NT2/D1 (cell line): ENCODE measurements at regions not wholly inside any gene's neighbourhood (a gene's known extent, or its start where the extent isn't known, plus 50 kb on each side); places are given as distances from the start of the nearest gene placed in this dataset.
"Not testable (repeated sequence)": the region's sequence is repeated elsewhere in the genome, so short reads cannot be mapped to it uniquely, and the experiment has no call there.

Source experiments
- DNase-seq: peaks from one replicate; pipeline ENCODE4 v3.0.0-alpha.2; 2011; ENCODE audit warnings: low read depth, low spot score
- H3K27me3 ChIP-seq: 2 replicates; pipeline ENCODE4 v1.6.0; 2011; ENCODE audit warnings: mild to moderate bottlenecking; ENCODE audit not compliant: insufficient read length, insufficient read depth
- H3K36me3 ChIP-seq: 2 replicates; pipeline ENCODE4 v1.6.1; 2011; ENCODE audit warnings: mild to moderate bottlenecking, low read length, mixed read lengths; ENCODE audit not compliant: insufficient read depth, insufficient read length
- H3K4me1 ChIP-seq: 2 replicates; pipeline ENCODE4 v1.5.1; 2011; ENCODE audit not compliant: insufficient read depth, insufficient read length
- H3K4me3 ChIP-seq: 2 replicates; pipeline ENCODE4 v1.5.1; 2011; ENCODE audit warnings: low read depth; ENCODE audit not compliant: insufficient read length
- H3K9ac ChIP-seq: 2 replicates; pipeline ENCODE4 v1.6.0; 2011; ENCODE audit warnings: low read depth; ENCODE audit not compliant: insufficient read length
- H3K9me3 ChIP-seq: 2 replicates; pipeline ENCODE4 v1.5.1; 2011; ENCODE audit warnings: mild to moderate bottlenecking, low read length; ENCODE audit not compliant: insufficient read depth
- SUZ12 ChIP-seq: IDR thresholded peaks from 2 replicates; pipeline ENCODE4 v1.6.1; 2011; ENCODE audit not compliant: insufficient read length, insufficient read depth; ENCODE audit errors: extremely low read depth
- YY1 ChIP-seq: IDR thresholded peaks from 2 replicates; pipeline ENCODE4 v1.6.1; 2011; ENCODE audit not compliant: insufficient read length, insufficient read depth
- ZNF274 ChIP-seq: IDR thresholded peaks from 2 replicates; pipeline ENCODE4 v1.6.1; 2011; ENCODE audit warnings: mild to moderate bottlenecking, low read depth, low read length

DNA sequence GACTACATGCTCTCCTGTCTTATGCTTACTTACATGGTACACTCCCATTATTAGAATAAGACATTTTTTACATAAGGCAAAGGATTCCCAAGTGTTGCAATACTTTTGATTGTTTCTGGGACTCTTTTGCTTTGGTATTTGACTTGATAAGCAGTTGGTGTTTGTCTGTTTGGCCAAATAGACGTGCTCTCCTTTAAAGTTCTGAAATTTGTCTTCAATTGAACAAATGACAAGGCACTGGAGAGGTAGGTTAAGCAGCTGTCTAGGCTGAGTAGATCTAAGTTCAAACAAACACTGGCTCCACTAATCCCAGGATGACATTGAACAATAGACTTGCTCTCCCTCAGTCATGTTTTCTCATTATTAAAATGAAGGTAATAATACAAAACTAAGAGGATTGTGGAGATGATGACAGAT lies 430.5 kb downstream of the STK39 start:
- no peak overlapping the region for H3K9ac ChIP-seq
- H3K9me3 ChIP-seq: peaks cover 6% of the 10 kb centered on the region; the same call in 1 of the 2 replicates
- no peak for TF ChIP-seq YY1
- no peak for TF ChIP-seq SUZ12
- TF ChIP-seq ZNF274: no peak
- H3K4me1 ChIP-seq: no peaks in the 10 kb centered on the region
- H3K4me3 ChIP-seq: no peak overlapping the region
- H3K36me3 ChIP-seq: no peaks in the 10 kb centered on the region
- no peaks in the 10 kb centered on the region for H3K27me3 ChIP-seq
- no peak for DNase-seq

DNA sequence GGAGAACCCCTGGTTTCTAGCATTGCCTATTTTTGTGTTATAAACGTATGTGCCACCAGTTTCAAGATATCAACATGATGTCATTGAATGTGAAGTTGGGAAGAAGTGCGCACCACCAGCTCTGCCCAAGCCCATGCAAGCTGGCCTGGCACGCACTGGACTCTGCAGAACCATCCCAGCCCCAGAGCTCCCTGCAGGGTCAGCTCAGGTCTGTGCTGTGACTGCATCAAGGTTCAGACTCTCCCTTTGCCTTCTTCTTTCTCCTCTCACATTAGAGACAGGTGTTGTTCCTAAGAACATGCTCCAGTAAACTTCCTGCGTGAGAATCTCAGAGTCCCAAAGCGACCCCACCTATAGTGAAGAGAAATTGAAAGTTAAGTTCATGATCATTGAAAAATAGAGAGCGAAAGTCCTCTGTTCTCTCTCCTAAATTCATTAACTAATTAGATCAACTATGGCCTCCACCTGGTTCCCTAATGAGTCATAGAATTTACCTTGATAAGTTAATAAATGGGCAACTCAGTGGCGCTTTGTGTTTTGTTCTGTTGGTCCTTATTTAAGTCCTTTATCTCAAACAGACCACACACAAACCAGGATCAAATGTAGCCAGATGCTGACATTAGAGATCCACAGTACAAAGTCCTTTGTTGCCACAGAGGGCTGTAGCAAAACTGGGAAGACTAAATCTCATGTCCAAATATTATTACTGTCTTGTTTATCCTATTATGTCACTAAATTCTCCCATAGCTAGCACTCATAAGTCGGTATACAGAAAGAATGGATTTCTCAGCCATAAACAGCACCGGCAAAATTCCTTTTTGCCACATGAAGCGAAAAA lies 432.3 kb downstream of the STK39 start:
- Histone ChIP-seq H3K4me3 (no peak overlapping the region), H3K27me3 (no peaks in the 10 kb centered on the region), H3K36me3 (no peaks in the 10 kb centered on the region), H3K9me3 (peaks cover 7% of the 10 kb centered on the region; the same call in 1 of the 2 replicates), H3K9ac (no peak overlapping the region), H3K4me1 (no peaks in the 10 kb centered on the region)
- TF ChIP-seq ZNF274 (no peak), SUZ12 (no peak), YY1 (no peak)
- DNase-seq: no peak

DNA sequence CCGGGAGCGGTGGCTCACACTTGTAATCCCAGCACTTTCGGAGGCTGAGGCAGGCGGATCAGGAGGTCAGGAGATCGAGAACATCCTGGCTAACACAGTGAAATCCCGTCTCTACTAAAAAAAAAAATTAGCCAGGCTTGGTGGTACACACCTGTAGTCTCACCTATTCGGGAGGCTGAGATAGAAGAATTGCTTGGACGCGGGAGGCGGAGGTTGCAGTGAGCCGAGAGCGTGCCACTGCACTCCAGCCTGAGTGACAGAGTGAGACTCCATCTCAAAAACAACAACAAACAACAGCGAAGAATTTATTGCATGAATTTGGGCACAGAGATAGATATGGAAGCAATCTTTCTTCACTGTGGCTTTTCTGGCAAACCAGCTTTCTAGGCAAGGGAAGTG lies 432.9 kb downstream of the STK39 start:
- not testable (repeated sequence) for H3K9ac ChIP-seq, H3K4me1 ChIP-seq, H3K4me3 ChIP-seq, H3K36me3 ChIP-seq, DNase-seq, H3K27me3 ChIP-seq, H3K9me3 ChIP-seq

DNA sequence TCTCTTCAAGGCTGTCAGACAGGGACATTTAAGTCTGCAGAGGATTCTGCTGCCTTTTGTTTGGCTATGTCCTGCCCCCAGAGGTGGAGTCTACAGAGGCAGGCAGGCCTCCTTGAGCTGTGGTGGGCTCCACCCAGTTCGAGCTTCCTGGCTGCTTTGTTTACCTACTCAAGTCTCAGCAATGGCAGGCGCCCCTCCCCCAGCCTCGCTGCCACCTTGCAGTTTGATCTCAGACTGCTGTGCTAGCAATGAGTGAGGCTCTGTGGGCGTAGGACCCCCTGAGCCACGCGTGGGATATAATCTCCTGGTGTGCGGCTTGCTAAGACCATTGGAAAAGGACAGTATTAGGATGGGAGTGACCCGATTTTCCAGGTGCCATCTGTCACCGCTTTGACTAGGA lies 437.6 kb downstream of the STK39 start:
- not testable (repeated sequence) for H3K4me1 ChIP-seq, H3K9ac ChIP-seq, H3K36me3 ChIP-seq, H3K9me3 ChIP-seq, DNase-seq, H3K27me3 ChIP-seq, H3K4me3 ChIP-seq

DNA sequence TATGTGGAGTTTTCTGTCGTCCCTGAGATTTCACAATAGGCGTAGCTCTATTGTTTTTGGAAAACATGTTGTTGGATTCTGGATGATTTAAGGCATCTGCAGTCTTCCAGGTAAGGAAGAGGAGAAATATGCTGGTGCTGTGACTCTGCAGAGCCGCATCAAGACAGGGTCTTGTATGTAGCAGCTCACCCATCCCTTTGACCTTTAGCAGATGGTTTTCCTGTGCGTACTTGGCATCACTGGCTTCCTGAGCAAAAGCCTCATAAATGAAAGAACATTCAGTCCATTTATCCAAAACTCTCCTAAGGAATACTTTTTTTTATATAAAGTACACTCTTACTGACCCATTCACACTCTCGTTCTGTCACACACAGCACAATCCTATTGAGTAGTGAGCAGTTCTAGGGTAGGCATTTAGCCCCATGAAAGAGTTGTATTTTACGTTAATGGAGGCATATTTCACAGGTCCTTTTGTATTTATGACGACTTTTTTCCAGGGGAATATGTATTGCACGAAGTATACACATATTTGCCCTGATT lies 443.9 kb downstream of the STK39 start:
- Histone ChIP-seq H3K4me3 (no peak overlapping the region), H3K9me3 (no peaks in the 10 kb centered on the region), H3K4me1 (no peaks in the 10 kb centered on the region), H3K36me3 (no peaks in the 10 kb centered on the region), H3K27me3 (no peaks in the 10 kb centered on the region), H3K9ac (no peak overlapping the region)
- DNase-seq: no peak
- TF ChIP-seq SUZ12: no peak

DNA sequence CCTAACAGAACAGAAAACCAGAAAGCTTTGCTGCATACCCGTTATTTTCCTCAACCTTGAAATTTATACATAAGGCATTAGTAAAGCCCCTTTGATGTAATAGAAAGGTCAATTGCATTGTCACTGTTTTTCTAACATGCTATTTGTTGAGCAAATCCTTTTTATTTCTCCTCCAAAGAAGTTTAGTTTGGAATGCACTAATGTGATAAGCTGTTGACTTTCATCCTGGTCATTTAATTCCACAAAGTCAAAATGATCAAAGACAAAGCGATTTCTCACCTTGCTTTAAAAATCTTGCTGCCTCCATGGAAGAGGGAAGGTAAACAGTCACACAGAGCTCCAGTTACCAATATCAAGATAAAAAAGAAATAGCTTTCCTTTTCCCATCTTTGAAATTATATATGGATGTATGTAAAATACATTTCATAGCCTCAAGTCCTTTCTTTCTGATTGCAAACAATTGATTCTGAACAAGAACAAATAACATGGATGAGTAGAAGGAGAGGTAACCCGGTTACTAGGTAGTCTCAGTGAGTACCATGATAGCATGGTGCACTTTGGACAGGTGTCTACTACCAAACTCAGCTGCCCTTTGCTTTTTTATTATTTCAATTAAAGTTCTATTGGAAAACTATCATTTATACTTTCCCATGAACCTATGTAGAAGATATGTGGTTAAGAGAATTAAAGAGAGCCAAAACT lies 452.7 kb downstream of the STK39 start:
- Histone ChIP-seq H3K4me3 (no peak overlapping the region), H3K9me3 (no peaks in the 10 kb centered on the region), H3K27me3 (no peaks in the 10 kb centered on the region), H3K9ac (no peak overlapping the region), H3K36me3 (no peaks in the 10 kb centered on the region), H3K4me1 (no peaks in the 10 kb centered on the region)
- no peak for TF ChIP-seq YY1
- no peak for TF ChIP-seq ZNF274
- no peak for TF ChIP-seq SUZ12
- no peak for DNase-seq

DNA sequence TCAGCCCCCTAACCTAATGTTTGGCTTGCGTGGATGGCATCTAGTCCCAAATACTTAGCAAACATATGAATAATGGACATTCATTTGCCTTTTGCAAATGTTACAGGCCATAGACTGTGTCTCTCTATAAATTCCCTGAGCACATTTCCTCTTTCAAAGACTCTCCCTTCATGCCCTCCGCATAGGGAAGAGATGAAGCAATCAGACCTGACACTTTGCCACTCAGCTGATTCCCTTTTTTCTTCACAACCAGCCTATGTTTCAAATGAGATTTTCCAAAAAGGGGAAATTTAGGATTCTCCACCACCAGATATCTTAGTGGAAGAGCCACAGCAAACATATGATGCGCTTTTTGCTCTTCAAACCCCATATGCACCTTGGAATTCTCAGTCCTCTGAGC lies 453.7 kb downstream of the STK39 start:
- Histone ChIP-seq H3K9ac (no peak overlapping the region), H3K4me1 (no peaks in the 10 kb centered on the region), H3K27me3 (no peaks in the 10 kb centered on the region), H3K9me3 (no peaks in the 10 kb centered on the region), H3K36me3 (no peaks in the 10 kb centered on the region), H3K4me3 (no peak overlapping the region)
- TF ChIP-seq YY1 (no peak), ZNF274 (no peak), SUZ12 (no peak)
- DNase-seq: no peak
